ENCODE measurements at regions not wholly inside any gene's neighbourhood (a gene's known extent, or its start where the extent isn't known, plus 50 kb on each side); places are given as distances from the start of the nearest gene placed in this dataset.

GRCh38 chr11:27757953-27758352 lies 57.7 kb upstream of the BDNF start:
- DNase-seq = no peak

- DNase-seq = no peak
Measured at GRCh38 chr11:27754035-27755017, 54.1 kb upstream of the BDNF start.

Measured in suppressor macrophage treated with lipopolysaccharide for 1 hour (primary cell).